PFSK-1 (cell line): ENCODE measurements at regions not wholly inside any gene's neighbourhood (a gene's known extent, or its start where the extent isn't known, plus 50 kb on each side); places are given as distances from the start of the nearest gene placed in this dataset.

ENCODE experiments used
- FOXP2 ChIP-seq: optimal IDR thresholded peaks from 2 replicates; pipeline ENCODE3; 2011; ENCODE audit warnings: borderline replicate concordance, control low read depth, inconsistent platforms; ENCODE audit not compliant: insufficient read depth; ENCODE audit errors: extremely low read length, extremely low read depth
- POLR2AphosphoS5 ChIP-seq: IDR thresholded peaks from 2 replicates; pipeline ENCODE4 v1.6.1; 2012; ENCODE audit warnings: low read depth, mild to moderate bottlenecking, control low read depth, low read length, moderate library complexity
- SIN3A ChIP-seq: IDR thresholded peaks from 2 replicates; pipeline ENCODE4 v1.6.1; 2012; ENCODE audit warnings: mild to moderate bottlenecking, low read length, moderate library complexity, borderline replicate concordance; ENCODE audit not compliant: insufficient read depth
- TAF1 ChIP-seq: IDR thresholded peaks from 2 replicates; pipeline ENCODE4 v1.6.1; 2012; ENCODE audit warnings: low read length, control low read depth, borderline replicate concordance; ENCODE audit not compliant: insufficient read depth
- TF ChIP-seq, protein P1 (sequence below), 2 experiments: IDR thresholded peaks; 2 replicates each; pipeline versions ENCODE4 v1.6.1 to v1.8.0; 2011 to 2012; ENCODE audit warnings: low read depth in 2 of 2, low read length in 2 of 2, control low read depth in 1 of 2, inconsistent platforms in 1 of 2, mild to moderate bottlenecking in 1 of 2, moderate library complexity in 1 of 2; ENCODE audit not compliant: insufficient read depth in 1 of 2

- no peak for TF ChIP-seq TAF1
- TF ChIP-seq POLR2AphosphoS5, result no peak
- TF ChIP-seq SIN3A, result no peak
- TF ChIP-seq, protein P1, sequence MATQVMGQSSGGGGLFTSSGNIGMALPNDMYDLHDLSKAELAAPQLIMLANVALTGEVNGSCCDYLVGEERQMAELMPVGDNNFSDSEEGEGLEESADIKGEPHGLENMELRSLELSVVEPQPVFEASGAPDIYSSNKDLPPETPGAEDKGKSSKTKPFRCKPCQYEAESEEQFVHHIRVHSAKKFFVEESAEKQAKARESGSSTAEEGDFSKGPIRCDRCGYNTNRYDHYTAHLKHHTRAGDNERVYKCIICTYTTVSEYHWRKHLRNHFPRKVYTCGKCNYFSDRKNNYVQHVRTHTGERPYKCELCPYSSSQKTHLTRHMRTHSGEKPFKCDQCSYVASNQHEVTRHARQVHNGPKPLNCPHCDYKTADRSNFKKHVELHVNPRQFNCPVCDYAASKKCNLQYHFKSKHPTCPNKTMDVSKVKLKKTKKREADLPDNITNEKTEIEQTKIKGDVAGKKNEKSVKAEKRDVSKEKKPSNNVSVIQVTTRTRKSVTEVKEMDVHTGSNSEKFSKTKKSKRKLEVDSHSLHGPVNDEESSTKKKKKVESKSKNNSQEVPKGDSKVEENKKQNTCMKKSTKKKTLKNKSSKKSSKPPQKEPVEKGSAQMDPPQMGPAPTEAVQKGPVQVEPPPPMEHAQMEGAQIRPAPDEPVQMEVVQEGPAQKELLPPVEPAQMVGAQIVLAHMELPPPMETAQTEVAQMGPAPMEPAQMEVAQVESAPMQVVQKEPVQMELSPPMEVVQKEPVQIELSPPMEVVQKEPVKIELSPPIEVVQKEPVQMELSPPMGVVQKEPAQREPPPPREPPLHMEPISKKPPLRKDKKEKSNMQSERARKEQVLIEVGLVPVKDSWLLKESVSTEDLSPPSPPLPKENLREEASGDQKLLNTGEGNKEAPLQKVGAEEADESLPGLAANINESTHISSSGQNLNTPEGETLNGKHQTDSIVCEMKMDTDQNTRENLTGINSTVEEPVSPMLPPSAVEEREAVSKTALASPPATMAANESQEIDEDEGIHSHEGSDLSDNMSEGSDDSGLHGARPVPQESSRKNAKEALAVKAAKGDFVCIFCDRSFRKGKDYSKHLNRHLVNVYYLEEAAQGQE (IDR thresholded peaks at IDR 0.05; ENCODE audit: insufficient read depth in 1 of 2, low read depth in 2 of 2, low read length in 2 of 2), result no peak
- no peak for TF ChIP-seq FOXP2
Observed at GRCh38 chr2:236909802-236910201, 175.9 kb upstream of the COPS8 start.
